ENCODE measurements at regions not wholly inside any gene's neighbourhood (a gene's known extent, or its start where the extent isn't known, plus 50 kb on each side); places are given as distances from the start of the nearest gene placed in this dataset.

DNA sequence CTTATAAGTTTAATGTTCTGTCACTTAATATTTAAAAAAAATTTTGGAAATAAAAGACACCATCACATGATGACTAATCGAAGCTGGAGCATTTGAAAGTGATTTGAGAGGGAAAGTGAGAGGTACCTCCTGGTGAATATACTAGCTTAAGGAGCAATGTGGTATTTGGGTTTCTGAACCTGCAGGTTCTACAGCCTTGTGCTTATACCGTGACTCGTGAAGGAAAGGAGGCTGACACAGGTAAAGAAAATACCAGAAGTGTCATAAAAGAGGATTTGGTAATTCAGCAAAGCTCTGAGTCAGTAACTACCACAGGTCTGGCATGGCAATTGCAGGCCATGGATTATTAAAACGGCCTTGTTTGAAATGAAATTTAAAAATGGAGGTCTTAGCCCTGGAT, 151.0 kb downstream of the SLC38A4 start:
- no peak for TF ChIP-seq CTCF (IDR thresholded peaks at IDR 0.05; ENCODE audit: low read depth, low read length)
- TF ChIP-seq MYC (IDR thresholded peaks at IDR 0.05; ENCODE audit: low read depth, low read length), result no peak
- no peak for TF ChIP-seq POLR2A (IDR thresholded peaks at IDR 0.05; ENCODE audit: extremely low read depth, insufficient read length)

Data from NB4 (cell line).